Caki2 (cell line): ENCODE measurements at regions not wholly inside any gene's neighbourhood (a gene's known extent, or its start where the extent isn't known, plus 50 kb on each side); places are given as distances from the start of the nearest gene placed in this dataset.
A peak's percentile ranks its signal among the peaks of the same experiment; 100 is the strongest.

Source experiments
- DNase-seq: peaks from one replicate; pipeline ENCODE4 v3.0.0-alpha.2; 2015; ENCODE audit warnings: low read depth
- in situ Hi-C: cut with HindIII; loops from 2 replicates; pipeline ENCODE4 v1.10.0; 2016; ENCODE audit warnings: low sequenced_read_pairs, low pct_unique_long_range_greater_than_20kb, mixed read lengths

DNA sequence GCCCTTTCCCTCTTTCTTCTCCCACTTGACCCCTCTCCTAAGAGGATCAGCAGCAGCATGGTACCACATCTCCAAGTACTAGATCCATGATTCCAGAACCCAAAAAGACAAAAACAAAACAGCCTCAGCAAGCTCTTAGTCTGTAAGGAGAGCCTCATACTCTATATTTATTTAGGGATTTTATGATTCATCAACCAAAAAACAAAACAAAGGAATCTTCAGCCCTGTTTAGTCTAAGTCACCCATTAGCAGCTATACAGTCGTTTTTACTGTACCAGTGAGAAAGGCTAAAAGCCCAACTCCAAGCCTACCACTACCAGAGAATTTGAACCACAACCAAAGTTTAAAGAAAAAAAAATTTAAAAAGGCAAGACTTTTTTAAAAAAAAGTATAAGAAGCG lies 1020.3 kb upstream of the CADM2 start:
- DNase-seq, result no peak
- in situ Hi-C loops, result no loop called here

DNA sequence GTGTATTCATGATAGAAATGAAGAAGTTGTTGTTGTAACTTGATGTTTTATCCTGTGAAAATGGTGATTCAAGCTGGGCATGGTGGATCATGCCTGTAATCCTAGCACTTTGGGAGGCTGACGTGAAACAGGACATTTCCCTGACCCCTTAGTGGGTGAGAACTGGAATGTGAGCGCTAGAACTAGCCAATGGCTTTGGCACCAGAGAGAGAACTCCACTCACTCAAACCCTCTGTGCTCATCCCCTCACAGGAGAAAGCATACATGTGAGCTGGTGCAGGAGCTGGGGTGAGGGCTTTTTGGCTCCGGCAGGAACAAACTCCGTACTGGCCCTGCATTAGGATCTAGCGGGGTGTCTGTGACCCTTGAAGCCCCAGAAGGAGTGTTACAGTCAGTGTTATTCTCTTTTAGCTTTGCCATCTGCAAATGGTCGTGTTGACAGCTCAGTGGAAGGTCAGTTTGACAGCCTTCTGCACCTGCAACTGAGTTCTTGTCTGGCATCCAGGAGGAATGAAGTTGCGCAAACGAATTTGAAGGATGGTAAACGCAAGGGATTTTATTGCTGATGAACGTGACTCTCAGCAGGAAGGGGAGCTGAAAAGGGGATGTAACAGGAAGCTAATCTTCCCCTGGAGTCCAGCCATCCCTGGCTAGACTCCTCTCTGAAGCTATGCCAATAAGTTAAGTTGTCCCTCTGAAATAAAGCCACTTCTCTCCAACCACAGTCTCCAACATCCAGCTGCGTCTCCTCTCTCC lies 1016.6 kb upstream of the CADM2 start:
- in situ Hi-C loops, result no loop called here
- no peak for DNase-seq

DNA sequence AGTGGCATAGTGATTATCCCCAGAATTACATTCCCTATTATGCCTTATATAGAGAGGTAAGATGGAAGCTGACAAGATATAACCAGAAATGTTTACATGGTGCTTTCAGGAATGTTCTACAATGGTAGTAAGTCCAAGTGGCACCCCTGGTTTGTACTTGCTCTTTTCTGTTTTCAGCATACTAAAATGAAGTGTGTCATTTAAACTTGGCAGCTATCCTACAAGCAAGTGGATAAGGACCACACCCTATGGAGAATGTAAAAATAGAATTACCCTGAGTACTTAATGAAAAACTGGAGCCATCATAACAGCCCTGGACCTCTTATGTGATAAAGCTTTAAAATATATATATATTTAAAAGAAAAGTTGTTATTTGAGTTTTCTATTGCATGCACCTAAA lies 1012.7 kb upstream of the CADM2 start:
- no peak for DNase-seq
- in situ Hi-C loops, result no loop called here

DNA sequence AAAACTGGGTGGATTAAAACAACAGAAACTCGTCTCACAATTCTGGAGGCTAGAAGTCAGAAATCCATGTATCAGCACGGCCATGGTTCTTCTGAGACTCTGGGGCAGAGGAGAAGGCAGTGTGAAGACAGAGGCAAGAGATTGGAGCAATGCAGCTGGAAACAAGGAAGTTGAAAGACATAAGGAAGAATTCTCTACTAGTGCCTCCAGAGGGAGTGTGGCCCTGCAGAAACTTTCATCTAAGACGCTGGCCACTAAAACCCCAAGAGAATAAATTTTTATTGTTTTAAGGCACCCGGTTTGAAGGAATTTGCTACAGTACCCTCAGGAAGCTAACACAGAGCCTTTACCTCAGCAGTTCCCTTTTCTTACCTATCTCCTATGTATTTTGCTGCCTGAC lies 1012.2 kb upstream of the CADM2 start:
- in situ Hi-C loops, result no loop called here
- DNase-seq, result no peak

DNA sequence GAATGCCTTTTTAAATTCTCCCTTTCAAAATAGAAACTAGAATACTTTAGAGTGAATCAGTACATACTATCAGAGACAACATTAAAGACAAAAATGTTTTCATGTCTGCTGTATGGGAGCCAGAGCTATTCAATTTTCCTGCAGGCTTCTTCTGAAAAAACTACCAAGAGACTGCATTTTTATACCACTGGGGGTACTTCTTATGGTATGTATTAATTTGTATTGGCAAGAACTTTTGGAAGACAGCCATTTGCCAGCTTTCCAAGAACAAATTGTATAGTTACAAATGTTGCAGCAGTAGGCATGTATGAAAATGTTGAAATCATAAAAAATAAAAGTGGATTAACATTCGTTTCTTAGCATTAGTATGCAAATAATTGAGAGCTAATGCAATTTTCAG lies 1010.0 kb upstream of the CADM2 start:
- DNase-seq, result no peak
- in situ Hi-C loops, result no loop called here

DNA sequence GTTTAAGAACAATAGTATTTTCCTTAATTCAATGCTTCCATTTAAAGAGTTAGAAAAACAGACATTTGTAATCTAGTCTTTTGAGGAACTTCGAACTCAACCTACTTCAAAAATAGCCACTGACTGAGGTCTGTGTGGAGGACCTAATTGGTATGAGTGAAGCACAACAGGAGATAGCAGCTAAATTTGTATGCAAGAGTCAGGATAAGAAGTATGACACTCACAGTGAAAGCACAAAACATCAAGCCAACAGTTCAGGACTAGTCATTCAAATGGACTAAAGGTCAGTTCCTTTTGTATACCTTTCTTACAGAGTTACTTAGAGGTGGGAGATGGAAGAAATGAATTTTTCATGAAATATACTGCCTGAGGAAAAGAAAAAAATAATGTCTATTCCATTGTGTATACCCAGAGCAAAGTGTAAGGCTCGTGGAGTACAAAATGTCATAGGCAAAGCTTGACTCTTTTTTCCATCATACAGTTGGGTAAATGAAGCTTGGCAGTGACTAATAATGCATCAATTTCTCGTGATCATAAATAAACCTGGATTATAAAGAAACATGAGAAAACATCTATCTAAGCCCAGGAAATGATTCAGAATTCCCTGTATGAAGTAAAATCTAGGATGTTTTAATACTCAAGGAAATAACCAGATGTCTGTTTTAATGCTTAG lies 1005.2 kb upstream of the CADM2 start:
- peak; percentile 3 for DNase-seq
- in situ Hi-C loops, result no loop called here

DNA sequence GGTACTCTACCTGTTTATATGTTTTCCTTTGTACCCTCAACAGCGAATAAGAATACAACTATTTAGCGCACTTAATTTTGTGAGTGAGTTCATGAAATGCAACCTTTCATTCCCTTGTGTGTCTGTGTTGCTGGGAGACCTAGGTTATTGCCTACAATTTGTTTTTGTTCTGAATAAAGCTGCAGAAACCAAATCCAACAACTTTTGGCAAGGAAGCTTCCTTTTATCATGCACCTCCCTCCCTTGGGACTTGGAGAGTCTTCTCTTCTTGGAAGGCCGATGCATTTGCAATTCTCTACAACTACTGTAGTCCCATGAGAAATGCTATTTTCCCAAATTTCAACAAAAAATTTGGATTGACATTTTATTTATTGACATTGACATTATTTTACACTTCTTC lies 1002.4 kb upstream of the CADM2 start:
- no peak for DNase-seq
- in situ Hi-C loops, result no loop called here

DNA sequence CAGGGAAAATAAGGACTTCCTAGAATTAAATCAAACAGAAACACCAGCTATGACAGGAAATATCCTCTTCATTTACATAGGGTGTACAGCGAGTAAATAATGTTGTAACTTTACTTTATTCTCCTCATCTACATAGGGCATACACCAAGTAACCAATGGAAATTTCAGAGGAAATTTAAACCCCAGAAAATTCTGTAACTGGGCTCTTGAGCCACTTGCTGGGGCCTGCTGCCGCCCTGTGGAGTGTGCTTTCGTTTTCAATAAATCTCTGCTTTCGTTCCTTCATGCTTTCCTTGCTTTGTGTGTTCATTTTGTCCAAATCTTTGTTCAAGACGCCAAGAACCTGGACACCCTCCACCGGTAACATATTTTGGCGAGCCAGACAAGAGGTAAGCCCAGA lies 990.4 kb upstream of the CADM2 start:
- in situ Hi-C loops, result no loop called here
- DNase-seq, result no peak

DNA sequence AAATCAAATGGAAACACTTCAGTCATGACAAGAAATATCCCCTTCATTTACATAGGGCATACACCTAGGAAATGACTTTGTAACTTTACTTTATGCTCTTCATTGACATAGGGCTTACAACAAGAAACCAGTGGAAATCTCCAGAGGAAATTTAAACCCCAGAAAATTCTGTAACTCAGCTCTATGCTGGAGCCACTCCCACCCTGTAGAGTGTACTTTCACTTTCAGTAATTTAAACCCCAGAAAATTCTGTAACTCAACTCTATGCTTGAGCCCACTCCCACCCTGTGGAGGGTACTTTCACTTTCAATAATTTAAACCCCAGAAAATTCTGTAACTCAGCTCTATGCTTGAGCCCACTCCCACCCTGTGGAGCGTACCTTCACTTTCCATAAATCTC lies 987.1 kb upstream of the CADM2 start:
- in situ Hi-C loops, result no loop called here
- no peak for DNase-seq

DNA sequence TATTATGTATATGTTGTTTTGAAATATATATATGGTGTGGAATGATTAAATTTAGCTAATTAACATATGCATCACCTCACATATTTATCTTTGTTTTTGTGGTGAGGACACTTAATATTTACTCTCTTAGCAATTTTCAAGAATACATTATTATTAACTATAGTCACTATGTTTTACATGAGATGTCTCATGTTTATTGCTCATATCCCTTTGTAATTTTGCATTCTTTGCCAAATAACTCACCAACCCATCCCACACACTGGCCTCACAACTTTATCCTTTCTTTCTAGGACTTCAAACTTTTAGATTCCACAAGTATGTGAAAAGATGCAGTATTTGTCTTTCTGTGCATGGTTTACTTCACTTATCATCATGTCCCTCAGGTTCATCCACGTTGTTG lies 950.2 kb upstream of the CADM2 start:
- in situ Hi-C loops, result no loop called here
- no peak for DNase-seq

DNA sequence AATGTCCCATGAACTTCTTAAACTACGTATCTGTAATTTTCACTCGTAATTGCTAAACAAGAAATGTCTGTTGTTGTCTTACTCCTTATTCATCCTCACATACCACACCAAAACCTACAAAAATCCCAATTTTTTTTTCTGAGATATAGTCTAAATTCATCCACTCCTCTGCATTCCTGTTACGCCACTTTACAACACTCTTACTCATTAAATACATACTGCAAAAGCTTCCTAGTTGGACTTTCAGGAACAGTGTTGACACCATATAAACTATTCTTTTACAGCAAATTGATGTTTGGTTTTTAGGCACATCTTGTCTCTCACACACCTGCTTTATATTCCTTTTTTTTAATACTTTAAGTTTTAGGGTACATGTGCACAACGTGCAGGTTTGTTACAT lies 934.9 kb upstream of the CADM2 start:
- no peak for DNase-seq
- in situ Hi-C loops, result no loop called here

DNA sequence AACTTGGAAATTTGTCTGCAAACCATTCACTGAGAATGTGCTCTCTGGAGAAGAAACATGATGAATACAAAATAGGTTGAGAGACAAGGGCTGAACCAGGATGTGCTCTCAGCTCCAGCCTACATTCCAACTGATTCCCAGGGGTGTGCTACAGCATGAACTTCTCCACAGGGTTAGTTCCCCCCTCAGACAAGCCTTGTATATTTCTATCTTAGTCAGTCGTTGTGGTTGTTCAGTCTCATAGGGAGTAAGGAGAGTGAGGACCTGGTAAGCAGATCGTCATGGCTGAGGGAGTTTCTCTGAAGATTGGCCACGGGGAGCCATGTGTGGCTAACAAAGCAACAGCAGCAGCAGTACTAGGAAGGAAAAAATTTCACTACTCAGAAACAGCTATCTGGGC lies 919.7 kb upstream of the CADM2 start:
- DNase-seq, result no peak
- in situ Hi-C loops, result no loop called here

DNA sequence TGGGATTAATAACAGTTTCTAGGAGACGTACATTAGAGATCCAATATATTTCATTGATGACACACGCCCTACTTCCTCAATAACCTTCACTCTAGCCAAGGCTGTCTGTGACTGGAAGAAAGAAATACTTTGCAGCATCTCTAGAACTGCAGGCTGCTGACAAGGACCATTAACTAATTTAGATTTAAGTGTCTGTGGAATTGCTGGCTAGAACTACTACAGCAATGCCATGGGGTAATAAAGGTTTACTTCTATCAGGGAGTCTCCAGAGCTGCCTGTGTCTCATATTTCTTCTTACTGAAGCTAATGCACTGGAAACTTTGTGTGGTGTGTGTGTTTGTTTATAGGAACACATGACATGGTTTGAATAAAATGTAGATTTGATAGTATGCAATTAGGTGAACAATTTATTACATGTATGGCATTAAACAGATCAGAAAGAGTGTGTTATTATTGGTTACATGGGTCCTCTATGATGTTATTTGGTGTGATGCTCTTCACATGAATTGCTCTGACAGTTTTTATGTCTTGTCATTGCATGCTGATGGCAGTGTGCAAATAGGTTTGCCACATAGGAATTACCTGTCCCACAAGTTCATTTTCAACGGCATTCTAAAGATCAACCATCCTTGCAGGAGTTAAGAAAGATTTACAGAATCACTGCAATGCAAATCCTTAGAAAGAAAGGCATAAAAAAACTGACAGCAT lies 916.2 kb upstream of the CADM2 start:
- in situ Hi-C loops, result no loop called here
- no peak for DNase-seq

DNA sequence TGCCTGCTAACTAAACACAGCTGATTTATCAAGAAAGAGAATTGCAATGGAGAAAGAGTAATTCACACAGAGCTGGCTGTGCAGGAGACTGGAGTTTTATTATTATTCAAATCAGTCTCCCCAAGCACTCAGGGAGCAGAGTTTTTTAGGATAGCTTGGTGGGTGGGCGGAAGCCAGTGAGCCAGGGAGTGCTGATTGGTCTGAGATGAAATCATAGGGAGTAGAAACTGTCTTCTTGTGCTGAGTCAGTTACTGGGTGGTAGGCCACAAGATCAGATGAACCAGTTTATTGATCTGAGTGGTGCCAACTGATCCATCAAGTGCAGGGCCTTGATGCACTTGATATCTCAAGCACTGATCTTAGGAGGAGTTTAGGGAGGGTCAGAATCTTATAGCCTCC lies 891.9 kb upstream of the CADM2 start:
- in situ Hi-C loops, result no loop called here

DNA sequence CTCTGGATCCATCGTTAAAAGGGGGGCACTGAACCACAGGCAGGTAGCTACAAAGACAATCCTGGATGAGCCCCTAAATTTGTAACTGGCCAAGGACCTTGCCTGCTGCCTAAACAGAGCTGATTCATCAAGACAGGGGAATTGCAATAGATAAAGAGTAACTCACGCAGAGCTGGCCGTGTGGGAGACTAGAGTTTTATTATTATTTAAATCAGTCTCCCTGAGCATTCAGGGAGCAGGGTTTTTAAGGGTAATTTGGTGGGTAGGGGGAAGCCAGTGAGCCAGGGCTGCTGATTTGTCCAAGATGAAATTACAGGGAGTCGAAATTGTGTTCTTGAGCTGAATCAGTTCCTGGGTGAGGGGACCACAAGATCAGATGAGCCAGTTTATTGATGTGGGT lies 885.1 kb upstream of the CADM2 start:
- in situ Hi-C loops, result no loop called here
- DNase-seq, result no peak

More for the DNA sequence above, 891.9 kb upstream of the CADM2 start:
- no peak for DNase-seq

DNA sequence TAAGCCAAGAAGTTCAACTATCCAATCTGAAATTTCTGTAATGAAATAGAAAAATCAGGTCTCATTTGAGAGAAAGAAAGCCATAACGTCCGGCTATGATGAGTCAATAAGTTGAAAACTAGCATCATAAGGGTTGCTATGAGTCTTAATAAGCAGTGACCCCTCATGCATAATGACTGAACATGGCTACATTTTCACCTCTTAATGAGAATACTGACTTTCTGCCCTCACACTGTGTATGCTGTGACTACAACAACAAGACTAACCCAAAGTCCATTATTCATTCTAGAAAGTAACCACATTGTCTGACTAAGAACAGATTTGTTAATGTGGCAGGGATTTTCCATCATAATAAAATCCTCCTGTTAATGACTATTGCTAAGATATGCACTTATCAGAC lies 884.0 kb upstream of the CADM2 start:
- in situ Hi-C loops, result no loop called here
- DNase-seq, result peak; percentile 33

DNA sequence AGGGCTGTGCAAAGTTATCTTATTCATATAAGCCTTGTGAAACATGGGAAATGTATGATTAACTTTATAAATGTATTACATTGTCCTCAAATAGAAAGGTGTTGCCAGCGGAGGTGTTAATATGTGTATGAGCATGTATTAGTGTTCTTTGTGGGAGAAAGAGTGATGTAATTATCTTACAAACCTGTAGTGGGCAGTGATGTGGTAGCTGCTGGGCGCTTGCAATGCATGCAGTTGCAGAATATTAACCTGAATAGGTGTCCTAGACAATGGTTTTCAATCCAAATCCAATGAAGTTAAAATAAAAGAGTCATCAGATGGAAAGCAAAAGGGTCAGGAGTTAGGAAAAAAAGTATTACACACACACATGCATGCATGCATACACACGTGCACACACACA lies 881.3 kb upstream of the CADM2 start:
- DNase-seq, result no peak
- in situ Hi-C loops, result no loop called here

DNA sequence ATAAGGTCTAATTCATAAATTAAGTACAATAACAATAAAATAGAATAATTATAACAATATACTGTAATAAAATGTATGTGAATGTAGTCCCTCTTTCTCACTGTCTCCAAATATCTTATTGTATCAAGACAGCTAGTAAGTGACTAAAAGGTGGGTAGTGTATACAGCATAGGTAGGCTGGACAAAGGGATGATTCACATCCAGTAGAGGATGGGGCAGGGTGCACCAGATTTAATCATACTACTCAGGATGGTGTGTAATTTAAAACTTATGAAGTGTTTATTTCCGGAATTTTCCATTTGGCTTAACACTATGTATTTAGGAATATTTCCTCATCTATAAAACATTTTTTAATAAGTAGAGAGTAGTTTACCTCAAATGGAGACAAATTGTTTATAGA lies 876.1 kb upstream of the CADM2 start:
- no peak for DNase-seq
- in situ Hi-C loops, result no loop called here

DNA sequence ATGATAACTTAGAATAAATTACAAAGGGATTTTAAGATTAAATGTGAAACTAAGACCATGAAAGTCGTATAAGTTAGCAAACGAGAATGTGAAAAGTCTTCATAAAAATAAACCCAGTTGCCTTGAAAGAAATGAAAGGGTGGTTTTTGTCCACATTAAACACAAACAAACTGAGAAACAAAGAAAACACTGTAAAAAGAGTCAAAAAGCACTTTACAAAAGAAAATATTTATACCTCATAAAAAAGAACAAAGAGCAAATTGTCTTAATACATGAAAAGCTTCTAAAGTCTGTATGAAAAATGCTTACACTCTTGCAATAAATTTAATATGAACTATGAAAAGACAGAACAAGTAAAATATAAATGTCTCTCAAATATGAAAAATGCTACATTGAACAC lies 865.9 kb upstream of the CADM2 start:
- no peak for DNase-seq
- in situ Hi-C loops, result no loop called here

DNA sequence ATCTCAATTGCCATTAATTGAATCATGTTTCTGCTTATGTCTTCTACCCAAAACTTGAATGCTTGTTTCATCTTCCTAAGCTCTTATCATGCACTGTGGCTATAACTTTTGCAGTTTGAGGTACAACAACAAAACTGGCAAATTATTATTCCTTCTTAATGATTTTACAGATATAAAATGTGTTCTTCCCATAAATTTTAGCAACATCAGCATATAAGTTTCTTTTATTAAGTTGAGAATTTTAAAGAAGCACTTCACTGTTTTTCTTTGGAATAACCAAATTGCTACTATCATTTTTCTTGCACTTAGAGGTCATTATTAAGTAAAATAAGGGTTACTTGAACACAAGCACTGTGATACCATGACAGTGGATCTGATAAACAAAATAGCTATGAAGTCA lies 862.6 kb upstream of the CADM2 start:
- in situ Hi-C loops, result no loop called here
- DNase-seq, result no peak
